ENCODE measurements at regions not wholly inside any gene's neighbourhood (a gene's known extent, or its start where the extent isn't known, plus 50 kb on each side); places are given as distances from the start of the nearest gene placed in this dataset.

DNA sequence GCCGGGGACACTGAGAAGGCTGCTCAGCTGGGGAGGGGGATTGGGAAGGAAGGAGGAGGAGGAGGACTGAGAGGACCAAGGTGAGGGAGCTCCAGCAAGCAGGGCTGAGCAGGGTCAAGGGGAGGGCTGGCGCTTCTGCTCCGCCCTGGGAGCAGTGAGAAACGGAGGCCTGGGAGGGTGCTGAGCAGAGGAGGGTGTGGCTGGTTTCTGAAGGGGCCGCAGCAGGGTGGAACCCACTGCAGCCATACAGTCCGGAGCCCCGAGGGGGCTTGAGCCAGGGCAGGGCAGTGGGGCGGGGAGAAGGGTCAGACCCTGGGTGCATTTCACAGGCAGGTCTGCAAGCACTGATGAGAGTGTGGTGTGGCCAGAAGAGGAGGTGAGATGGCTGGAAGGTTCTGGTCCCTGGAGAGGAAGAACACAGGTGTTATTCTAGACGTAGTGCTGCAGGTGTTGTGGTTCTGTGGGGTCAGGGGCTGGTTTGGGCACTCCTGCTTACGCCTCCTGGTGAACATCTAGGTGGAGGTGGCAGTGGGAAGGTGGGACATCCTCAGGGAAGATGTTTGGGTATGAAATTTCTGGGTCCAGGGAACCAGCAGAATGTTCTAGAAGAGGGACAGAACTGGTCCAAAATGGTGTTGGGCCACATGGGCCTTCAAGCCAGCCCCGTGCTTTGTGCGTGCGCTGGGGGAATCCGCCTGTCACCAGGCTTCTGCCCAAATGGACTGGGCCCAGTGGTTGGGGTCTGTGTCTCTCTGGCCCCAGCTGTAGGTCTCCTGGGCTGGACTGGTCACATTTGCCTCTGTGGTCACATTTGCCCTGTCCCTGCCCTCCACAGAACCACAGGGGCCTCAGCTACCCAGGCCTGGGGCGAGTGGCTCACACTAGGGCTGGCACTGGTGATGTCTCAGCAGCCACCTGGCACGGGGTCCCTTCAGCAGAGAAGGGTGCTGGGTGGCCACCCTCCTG lies 714.7 kb downstream of the BRD1 start:
- no peak for DNase-seq (ENCODE audit: low read depth, low spot score)
- Histone ChIP-seq H3K4me3 (ENCODE audit: low read depth in 2 of 2, low read length in 2 of 2) (no peak overlapping the region), H3K9me3 (ENCODE audit: control insufficient read depth, insufficient read depth, low read depth, low read length) (no peaks in the 10 kb centered on the region), H3K27me3 (ENCODE audit: control insufficient read depth, insufficient read depth, low read length) (no peaks in the 10 kb centered on the region; the same call in 1 of the 2 replicates), H3K36me3 (ENCODE audit: control insufficient read depth, insufficient read depth, low read length) (no peaks in the 10 kb centered on the region), H3K4me1 (ENCODE audit: control insufficient read depth, insufficient read depth, low read length) (no peaks in the 10 kb centered on the region), H3K27ac (ENCODE audit: low read length) (no peak overlapping the region)
- TF ChIP-seq TCF7L2 (IDR thresholded peaks at IDR 0.05; ENCODE audit: low read depth, low read length): no peak
- TF ChIP-seq SIN3A (IDR thresholded peaks at IDR 0.05; ENCODE audit: borderline replicate concordance, insufficient read depth, low read depth, low read length): no peak
- TF ChIP-seq, protein P1, sequence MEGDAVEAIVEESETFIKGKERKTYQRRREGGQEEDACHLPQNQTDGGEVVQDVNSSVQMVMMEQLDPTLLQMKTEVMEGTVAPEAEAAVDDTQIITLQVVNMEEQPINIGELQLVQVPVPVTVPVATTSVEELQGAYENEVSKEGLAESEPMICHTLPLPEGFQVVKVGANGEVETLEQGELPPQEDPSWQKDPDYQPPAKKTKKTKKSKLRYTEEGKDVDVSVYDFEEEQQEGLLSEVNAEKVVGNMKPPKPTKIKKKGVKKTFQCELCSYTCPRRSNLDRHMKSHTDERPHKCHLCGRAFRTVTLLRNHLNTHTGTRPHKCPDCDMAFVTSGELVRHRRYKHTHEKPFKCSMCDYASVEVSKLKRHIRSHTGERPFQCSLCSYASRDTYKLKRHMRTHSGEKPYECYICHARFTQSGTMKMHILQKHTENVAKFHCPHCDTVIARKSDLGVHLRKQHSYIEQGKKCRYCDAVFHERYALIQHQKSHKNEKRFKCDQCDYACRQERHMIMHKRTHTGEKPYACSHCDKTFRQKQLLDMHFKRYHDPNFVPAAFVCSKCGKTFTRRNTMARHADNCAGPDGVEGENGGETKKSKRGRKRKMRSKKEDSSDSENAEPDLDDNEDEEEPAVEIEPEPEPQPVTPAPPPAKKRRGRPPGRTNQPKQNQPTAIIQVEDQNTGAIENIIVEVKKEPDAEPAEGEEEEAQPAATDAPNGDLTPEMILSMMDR (IDR thresholded peaks at IDR 0.05): no peak
- TF ChIP-seq, protein P2, sequence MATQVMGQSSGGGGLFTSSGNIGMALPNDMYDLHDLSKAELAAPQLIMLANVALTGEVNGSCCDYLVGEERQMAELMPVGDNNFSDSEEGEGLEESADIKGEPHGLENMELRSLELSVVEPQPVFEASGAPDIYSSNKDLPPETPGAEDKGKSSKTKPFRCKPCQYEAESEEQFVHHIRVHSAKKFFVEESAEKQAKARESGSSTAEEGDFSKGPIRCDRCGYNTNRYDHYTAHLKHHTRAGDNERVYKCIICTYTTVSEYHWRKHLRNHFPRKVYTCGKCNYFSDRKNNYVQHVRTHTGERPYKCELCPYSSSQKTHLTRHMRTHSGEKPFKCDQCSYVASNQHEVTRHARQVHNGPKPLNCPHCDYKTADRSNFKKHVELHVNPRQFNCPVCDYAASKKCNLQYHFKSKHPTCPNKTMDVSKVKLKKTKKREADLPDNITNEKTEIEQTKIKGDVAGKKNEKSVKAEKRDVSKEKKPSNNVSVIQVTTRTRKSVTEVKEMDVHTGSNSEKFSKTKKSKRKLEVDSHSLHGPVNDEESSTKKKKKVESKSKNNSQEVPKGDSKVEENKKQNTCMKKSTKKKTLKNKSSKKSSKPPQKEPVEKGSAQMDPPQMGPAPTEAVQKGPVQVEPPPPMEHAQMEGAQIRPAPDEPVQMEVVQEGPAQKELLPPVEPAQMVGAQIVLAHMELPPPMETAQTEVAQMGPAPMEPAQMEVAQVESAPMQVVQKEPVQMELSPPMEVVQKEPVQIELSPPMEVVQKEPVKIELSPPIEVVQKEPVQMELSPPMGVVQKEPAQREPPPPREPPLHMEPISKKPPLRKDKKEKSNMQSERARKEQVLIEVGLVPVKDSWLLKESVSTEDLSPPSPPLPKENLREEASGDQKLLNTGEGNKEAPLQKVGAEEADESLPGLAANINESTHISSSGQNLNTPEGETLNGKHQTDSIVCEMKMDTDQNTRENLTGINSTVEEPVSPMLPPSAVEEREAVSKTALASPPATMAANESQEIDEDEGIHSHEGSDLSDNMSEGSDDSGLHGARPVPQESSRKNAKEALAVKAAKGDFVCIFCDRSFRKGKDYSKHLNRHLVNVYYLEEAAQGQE (IDR thresholded peaks at IDR 0.05; ENCODE audit: insufficient read depth in 1 of 2, low read depth in 2 of 2, low read length in 1 of 2): no peak
- no peak for TF ChIP-seq POLR2AphosphoS5 (IDR thresholded peaks at IDR 0.05; ENCODE audit: low read depth, low read length)
- in situ Hi-C loops (cut with HindIII; ENCODE audit: low pct_unique_long_range_greater_than_20kb, low sequenced_read_pairs): no loop called here
- no peak for ATAC-seq
- no TSS peak for BruUV-seq (replicated peaks)
- POLR2A ChIA-PET: interaction anchor here (0.5 kb wide), 1 partner anchor 976 kb away, joined by 3 read pairs; no protein-coding TSS in a partner anchor
- CTCF ChIA-PET: no interaction called here
- intact Hi-C loops (cut with micrococcal nuclease; ENCODE audit: unreplicated experiment): no loop called here

DNA sequence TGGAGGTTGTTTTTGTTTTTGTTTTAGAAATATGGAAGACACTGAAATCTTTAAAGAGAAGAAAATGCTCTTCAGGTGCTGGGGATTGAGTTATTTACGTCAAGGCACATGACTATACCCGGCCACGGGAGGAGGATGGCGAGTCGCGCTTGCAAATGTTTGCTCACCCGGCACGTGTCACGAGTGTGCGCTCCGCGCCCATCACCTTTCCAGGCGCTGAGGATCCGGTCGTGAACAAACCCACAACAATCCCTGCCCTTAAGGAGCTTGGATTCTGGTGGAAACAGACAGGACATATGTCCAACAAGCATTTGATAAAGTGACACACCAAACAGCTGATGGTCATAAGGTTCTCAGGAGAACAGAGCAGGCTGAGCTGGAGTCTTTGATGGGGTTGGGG lies 715.5 kb downstream of the BRD1 start:
- Histone ChIP-seq H3K4me3 (ENCODE audit: low read depth in 2 of 2, low read length in 2 of 2) (no peak overlapping the region), H3K27ac (ENCODE audit: low read length) (no peak overlapping the region), H3K36me3 (ENCODE audit: control insufficient read depth, insufficient read depth, low read length) (no peaks in the 10 kb centered on the region), H3K9me3 (ENCODE audit: control insufficient read depth, insufficient read depth, low read depth, low read length) (no peaks in the 10 kb centered on the region), H3K4me1 (ENCODE audit: control insufficient read depth, insufficient read depth, low read length) (no peaks in the 10 kb centered on the region), H3K27me3 (ENCODE audit: control insufficient read depth, insufficient read depth, low read length) (no peaks in the 10 kb centered on the region; the same call in 1 of the 2 replicates)
- CTCF ChIA-PET: no interaction called here
- ATAC-seq (no peak), DNase-seq (ENCODE audit: low read depth, low spot score) (no peak)
- in situ Hi-C loops (cut with HindIII; ENCODE audit: low pct_unique_long_range_greater_than_20kb, low sequenced_read_pairs): no loop called here
- intact Hi-C loops (cut with micrococcal nuclease; ENCODE audit: unreplicated experiment): no loop called here
- no TSS peak for BruUV-seq (replicated peaks)
- POLR2A ChIA-PET: no interaction called here
- TF ChIP-seq POLR2AphosphoS5 (IDR thresholded peaks at IDR 0.05; ENCODE audit: low read depth, low read length): no peak
- TF ChIP-seq SIN3A (IDR thresholded peaks at IDR 0.05; ENCODE audit: borderline replicate concordance, insufficient read depth, low read depth, low read length): no peak
- TF ChIP-seq, protein P2 (IDR thresholded peaks at IDR 0.05; ENCODE audit: insufficient read depth in 1 of 2, low read depth in 2 of 2, low read length in 1 of 2): no peak
- no peak for TF ChIP-seq TCF7L2 (IDR thresholded peaks at IDR 0.05; ENCODE audit: low read depth, low read length)
- TF ChIP-seq, protein P1 (IDR thresholded peaks at IDR 0.05): no peak

All from Panc1 (cell line).